HG02571 (cell line): ENCODE measurements at regions not wholly inside any gene's neighbourhood (a gene's known extent, or its start where the extent isn't known, plus 50 kb on each side); places are given as distances from the start of the nearest gene placed in this dataset.

ENCODE experiments used
- ATAC-seq: cut with Tn5 transposase; IDR thresholded peaks from one replicate; pipeline ENCODE4 v1.9.1; 2021; ENCODE audit warnings: mild to moderate bottlenecking, moderate library complexity; ENCODE audit not compliant: unreplicated experiment

DNA sequence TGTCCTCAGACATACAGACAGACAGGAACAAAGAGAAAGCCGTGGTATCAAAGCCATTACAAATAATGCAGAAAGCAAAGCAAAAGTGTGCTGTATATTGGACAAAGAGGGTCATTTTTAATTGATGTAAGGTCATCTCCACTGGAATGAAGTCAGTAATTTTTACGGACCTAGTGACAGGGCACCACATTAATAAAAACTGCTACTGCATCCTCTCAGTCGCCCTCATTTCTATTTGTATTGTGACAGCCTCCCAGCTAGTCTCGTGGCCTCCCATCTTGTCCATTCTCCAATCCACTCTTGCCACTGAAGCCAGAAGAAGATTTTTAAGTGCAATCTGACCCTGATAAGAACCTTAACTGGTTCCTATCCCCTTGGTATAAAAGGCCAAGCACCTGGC lies 132.4 kb downstream of the NUAK1 start:
- no peak for ATAC-seq

DNA sequence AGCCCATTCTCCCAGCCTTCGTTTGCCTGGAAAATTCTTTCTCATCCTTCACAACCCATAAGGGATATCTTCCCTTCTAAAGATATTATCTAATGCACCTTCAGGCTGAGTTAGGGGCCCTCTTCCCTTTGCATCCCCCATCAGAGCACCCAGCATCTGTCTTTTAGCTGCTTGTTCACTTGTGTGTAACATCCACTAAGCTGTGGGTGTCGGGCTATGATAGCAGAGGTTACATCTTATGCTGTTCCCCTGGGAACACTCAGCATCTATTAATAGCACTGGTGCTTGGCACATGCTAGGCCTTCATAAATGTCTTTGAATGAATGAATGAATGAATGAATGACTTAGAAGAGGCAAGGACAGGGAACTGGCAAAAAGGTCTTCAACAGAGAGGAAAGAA lies 131.8 kb downstream of the NUAK1 start:
- ATAC-seq: no peak

DNA sequence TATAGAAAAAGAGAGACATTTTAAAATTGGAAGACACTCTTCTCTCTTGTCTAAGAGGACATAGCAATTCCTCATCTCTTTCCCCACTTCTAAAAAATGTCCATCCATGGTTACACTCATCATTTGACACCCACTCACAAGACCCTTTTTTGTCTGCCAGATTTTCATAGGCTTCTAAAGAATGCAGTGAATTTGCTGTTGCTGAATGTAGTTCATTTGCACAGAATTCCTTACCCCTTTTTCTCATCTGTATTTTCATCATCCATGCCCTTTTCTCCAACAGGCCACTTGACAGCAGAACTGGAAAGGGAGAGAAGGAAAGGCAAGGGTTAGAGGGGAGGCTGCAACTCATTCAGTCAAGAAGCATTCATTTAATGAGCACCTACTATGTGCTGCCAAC lies 128.0 kb downstream of the NUAK1 start:
- ATAC-seq: no peak
